GM12878 (cell line): ENCODE measurements at regions not wholly inside any gene's neighbourhood (a gene's known extent, or its start where the extent isn't known, plus 50 kb on each side); places are given as distances from the start of the nearest gene placed in this dataset.

Source experiments
- ATAC-seq: fragments of 200-7000 bp; cut with Tn5 transposase; 3 replicates; pipeline ENCODE4 v1.9.1; 2020; ENCODE audit warnings: mild to moderate bottlenecking, moderate library complexity
- BruUV-seq: library from RNA; stranded (reverse); fragments of 400-500 nt; replicated peaks from 2 replicates; lab custom pipeline; 2021; lab: Mats Ljungman, UMichigan
- CTCF ChIA-PET: fragments of 300-600 bp; sonication (Branson Sonifier 250); formaldehyde crosslinking; extraction: SDS; loops from one replicate; lab custom pipeline; 2021; ENCODE audit warnings: inconsistent platforms; lab: Yijun Ruan, JAX
- POLR2A ChIA-PET: fragments of 350-600 bp; formaldehyde crosslinking; extraction: SDS; loops from one replicate; lab custom pipeline; 2021; ENCODE audit warnings: inconsistent platforms; lab: Charles Lee
- RAD21 ChIA-PET: fragments of 300-600 bp; sonication (Branson Sonifier 250); formaldehyde crosslinking; loops from one replicate; lab custom pipeline; 2023; ENCODE audit warnings: antibody characterized with exemption; ENCODE audit not compliant: unreplicated experiment; lab: Charles Lee
- SMC1A ChIA-PET: fragments of 300-600 bp; sonication (Branson Sonifier 250); formaldehyde crosslinking; loops from one replicate; lab custom pipeline; 2023; ENCODE audit not compliant: unreplicated experiment, uncharacterized antibody; lab: Charles Lee
- DNase-seq: peaks from one replicate; pipeline ENCODE4 v3.0.0-alpha.2; 2011; ENCODE audit warnings: low read depth, low spot score
- FAIRE-seq: peaks from 3 replicates; lab custom pipeline; 2011; peaks lifted over from hg19 to GRCh38; lab: Jason Lieb, UNC
- H2AFZ ChIP-seq: 2 replicates; pipeline ENCODE4 v1.6.0; 2011; ENCODE audit warnings: low read depth, low read length, control low read depth; ENCODE audit not compliant: control insufficient read depth
- H3K27ac ChIP-seq: 2 replicates; pipeline ENCODE4 v1.5.1; 2011; ENCODE audit warnings: control low read depth; ENCODE audit not compliant: control insufficient read depth, insufficient read depth
- H3K27me3 ChIP-seq, 2 experiments: replicated peaks in 1 of 2; 2 replicates each; pipeline versions ENCODE4 v1.6.0 to v1.6.1; 2011; ENCODE audit warnings: low read length in 1 of 2; ENCODE audit not compliant: control insufficient read depth in 2 of 2, insufficient read depth in 2 of 2
- H3K36me3 ChIP-seq, 2 experiments: 2 replicates each; pipeline ENCODE4 v1.5.1; 2011; ENCODE audit warnings: low read length in 1 of 2; ENCODE audit not compliant: control insufficient read depth in 2 of 2, insufficient read depth in 2 of 2
- H3K4me1 ChIP-seq: 2 replicates; pipeline ENCODE4 v1.6.1; 2011; ENCODE audit warnings: mild to moderate bottlenecking, low read length, moderate library complexity, mixed read lengths; ENCODE audit not compliant: control insufficient read depth, insufficient read depth
- H3K4me2 ChIP-seq: 2 replicates; pipeline ENCODE4 v1.6.0; 2011; ENCODE audit warnings: control low read depth; ENCODE audit not compliant: control insufficient read depth, insufficient read depth
- H3K4me3 ChIP-seq: fragments of 200-600 bp; sonication (generic); 2 replicates; pipeline ENCODE4 v1.5.1; 2016
- H3K79me2 ChIP-seq: 2 replicates; pipeline ENCODE4 v1.6.0; 2011; ENCODE audit warnings: low read length; ENCODE audit not compliant: control insufficient read depth, insufficient read depth
- H3K9ac ChIP-seq: 2 replicates; pipeline ENCODE4 v1.8.0; 2011; ENCODE audit warnings: low read length, control low read depth, mixed read lengths; ENCODE audit not compliant: control insufficient read depth, insufficient read depth
- H3K9me3 ChIP-seq: replicated peaks from 3 replicates; pipeline ENCODE4 v1.5.1; 2011; ENCODE audit warnings: mild to moderate bottlenecking, low read length; ENCODE audit not compliant: control insufficient read depth, insufficient read depth
- H4K20me1 ChIP-seq: 2 replicates; pipeline ENCODE4 v1.6.0; 2011; ENCODE audit not compliant: control insufficient read depth, insufficient read depth
- BHLHE40 ChIP-seq, 2 experiments: fragments of 450-650 bp in 1 of 2; IDR thresholded peaks; 2 replicates each; pipeline ENCODE4 v1.6.1; 2011 to 2017; ENCODE audit warnings: low read depth in 2 of 2, borderline replicate concordance in 1 of 2, improper control_type of control experiment in 1 of 2, low read length in 1 of 2, mild to moderate bottlenecking in 1 of 2
- CEBPZ ChIP-seq: fragments of 150-350 bp; IDR thresholded peaks from 2 replicates; pipeline ENCODE4 v1.6.1; 2016; ENCODE audit warnings: low read depth, low read length
- EGR1 ChIP-seq, 2 experiments: IDR thresholded peaks; 1 replicate in 1 of 2; 2 replicates in 1 of 2; pipeline ENCODE4 v1.6.1; 2011 to 2012; ENCODE audit warnings: low read depth in 2 of 2, low read length in 2 of 2, borderline replicate concordance in 1 of 2, mild to moderate bottlenecking in 1 of 2, moderate library complexity in 1 of 2
- ESRRA ChIP-seq: IDR thresholded peaks from 2 replicates; pipeline ENCODE4 v1.6.1; 2012; ENCODE audit warnings: mild to moderate bottlenecking, low read length, improper control_type of control experiment
- FOXK2 ChIP-seq: fragments of 450-650 bp; IDR thresholded peaks from 2 replicates; pipeline ENCODE4 v1.6.1; 2017; ENCODE audit warnings: mild to moderate bottlenecking, moderate library complexity
- HDAC2 ChIP-seq: fragments of 200-600 bp; sonication (generic); IDR thresholded peaks from 2 replicates; pipeline ENCODE4 v1.6.1; 2017
- KAT2A ChIP-seq: conservative IDR thresholded peaks from 2 replicates; pipeline ENCODE4 v1.6.1; 2011; ENCODE audit warnings: low read depth, low read length; ENCODE audit not compliant: control insufficient read depth
- MEF2B ChIP-seq: fragments of 450-650 bp; IDR thresholded peaks from 2 replicates; pipeline ENCODE4 v1.6.1; 2018; ENCODE audit warnings: mild to moderate bottlenecking, moderate library complexity; ENCODE audit not compliant: partially characterized antibody, poor library complexity, severe bottlenecking
- NFIC ChIP-seq: IDR thresholded peaks from 2 replicates; pipeline ENCODE4 v1.6.1; 2012; ENCODE audit warnings: low read depth, mild to moderate bottlenecking, inconsistent platforms, low read length, moderate library complexity
- NR2C1 ChIP-seq: fragments of 450-650 bp; IDR thresholded peaks from 2 replicates; pipeline ENCODE4 v1.6.1; 2017; ENCODE audit warnings: antibody characterized with exemption, mild to moderate bottlenecking, moderate library complexity
- RBBP5 ChIP-seq: fragments of 200-600 bp; sonication (generic); conservative IDR thresholded peaks from 2 replicates; pipeline ENCODE4 v1.6.1; 2016
- SIX5 ChIP-seq: IDR thresholded peaks from 2 replicates; pipeline ENCODE4 v1.6.1; 2011; ENCODE audit warnings: mild to moderate bottlenecking, low read depth, low read length, moderate library complexity; ENCODE audit not compliant: severe bottlenecking
- SMAD5 ChIP-seq: IDR thresholded peaks from 2 replicates; pipeline ENCODE4 v1.6.1; 2016; ENCODE audit warnings: antibody characterized with exemption, low read depth
- SMC3 ChIP-seq: IDR thresholded peaks from 2 replicates; pipeline ENCODE4 v1.6.1; 2011; ENCODE audit warnings: low read length, improper control_type of control experiment, borderline replicate concordance
- SPI1 ChIP-seq: IDR thresholded peaks from 2 replicates; pipeline ENCODE4 v1.6.1; 2011; ENCODE audit warnings: low read depth, mild to moderate bottlenecking, low read length, moderate library complexity, borderline replicate concordance; ENCODE audit not compliant: insufficient read depth
- SREBF2 ChIP-seq: IDR thresholded peaks from 2 replicates; pipeline ENCODE4 v1.6.1; 2012; ENCODE audit warnings: mild to moderate bottlenecking, low read length
- SUPT20H ChIP-seq: IDR thresholded peaks from 2 replicates; pipeline ENCODE4 v1.6.1; 2011; ENCODE audit warnings: low read depth, mild to moderate bottlenecking, low read length, moderate library complexity, borderline replicate concordance; ENCODE audit not compliant: control insufficient read depth
- TCF7 ChIP-seq: IDR thresholded peaks from 2 replicates; pipeline ENCODE4 v1.6.1; 2014; ENCODE audit warnings: antibody characterized with exemption, borderline replicate concordance
- ZNF592 ChIP-seq: fragments of 450-650 bp; IDR thresholded peaks from 2 replicates; pipeline ENCODE4 v1.6.1; 2017; ENCODE audit warnings: mild to moderate bottlenecking, moderate library complexity
- WGBS: methylation state at CpG from one replicate; pipeline ENCODE4 v1.1.6; 2016; ENCODE audit warnings: low lambda C conversion rate; ENCODE audit not compliant: insufficient replicate concordance, insufficient coverage; ENCODE audit errors: missing lambda C conversion rate; 5-methylcytosine and 5-hydroxymethylcytosine counted together
- in situ Hi-C: fragments of 300-500 bp; cut with MboI; formaldehyde crosslinking; loops from 9 replicates; pipeline ENCODE4 v1.14.3; 2018; ENCODE audit warnings: mixed read lengths
- intact Hi-C: fragments of 100-400 bp; cut with micrococcal nuclease; formaldehyde crosslinking; loops from one replicate; pipeline ENCODE4 v1.14.2; 2022; ENCODE audit not compliant: unreplicated experiment

DNA sequence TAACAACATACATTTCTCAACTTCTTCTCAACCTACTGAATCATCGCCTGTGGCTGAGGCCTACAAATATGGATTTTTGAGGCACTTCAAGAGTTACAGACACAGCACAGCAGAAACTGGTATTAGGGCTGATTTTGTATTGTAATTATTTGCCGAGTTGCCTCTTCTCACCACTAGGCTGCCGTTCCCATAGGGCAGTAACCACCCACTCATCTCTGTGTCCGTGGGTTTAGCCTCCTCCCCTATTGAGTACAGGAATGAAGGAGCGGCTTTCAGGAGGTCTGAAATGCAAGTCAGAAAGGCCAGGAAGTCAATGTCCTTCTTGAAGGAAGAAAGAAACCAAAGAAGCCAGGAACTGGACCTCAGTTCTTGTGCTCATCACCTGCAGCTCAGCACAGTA is 220.8 kb downstream of the MTHFS start:
- no peak overlapping the region for H3K27ac ChIP-seq
- no peak for FAIRE-seq
- ChIA-PET RAD21 (no interaction called here), SMC1A (no interaction called here), POLR2A (no interaction called here), CTCF (interaction anchor here (1.1 to 1.5 kb wide), 2 partner anchors 8 to 295 kb away, joined by 3 to 4 read pairs; no protein-coding TSS in a partner anchor)
- no peaks in the 10 kb centered on the region for H4K20me1 ChIP-seq
- peaks cover 8% of the 10 kb centered on the region for H3K4me1 ChIP-seq
- no peak overlapping the region for H3K4me3 ChIP-seq
- BruUV-seq = no TSS peak
- H3K9ac ChIP-seq = no peak overlapping the region
- no peak overlapping the region for H2AFZ ChIP-seq
- in situ Hi-C loops = no loop called here
- H3K27me3 ChIP-seq = no peaks in the 10 kb centered on the region
- no peak for ATAC-seq
- intact Hi-C loops = no loop called here
- H3K36me3 ChIP-seq = no peaks in the 10 kb centered on the region
- no peak overlapping the region for H3K4me2 ChIP-seq
- H3K9me3 ChIP-seq = no peaks in the 10 kb centered on the region
- no peak for DNase-seq
- H3K79me2 ChIP-seq = no peaks in the 10 kb centered on the region
- WGBS = 27% methylated on average over 5 of the region's 5 CpGs
- TF ChIP-seq HDAC2 = no peak
- no peak for TF ChIP-seq MEF2B
- TF ChIP-seq KAT2A = no peak
- TF ChIP-seq ZNF592 = no peak
- no peak for TF ChIP-seq BHLHE40 (IDR thresholded peaks at IDR 0.05; ENCODE audit: borderline replicate concordance in 1 of 2, low read depth in 2 of 2, low read length in 1 of 2)
- no peak for TF ChIP-seq SMAD5
- no peak for TF ChIP-seq SIX5
- TF ChIP-seq EGR1 (IDR thresholded peaks at IDR 0.05; ENCODE audit: borderline replicate concordance in 1 of 2, low read depth in 2 of 2, low read length in 2 of 2) = no peak
- no peak for TF ChIP-seq NFIC
- no peak for TF ChIP-seq SUPT20H
- TF ChIP-seq ESRRA = no peak
- no peak for TF ChIP-seq SPI1
- TF ChIP-seq FOXK2 = no peak
- TF ChIP-seq SMC3 = no peak
- no peak for TF ChIP-seq NR2C1
- TF ChIP-seq TCF7 = no peak
- TF ChIP-seq CEBPZ = no peak
- no peak for TF ChIP-seq SREBF2
- TF ChIP-seq RBBP5 = no peak
